ENCODE measurements at regions not wholly inside any gene's neighbourhood (a gene's known extent, or its start where the extent isn't known, plus 50 kb on each side); places are given as distances from the start of the nearest gene placed in this dataset.

- FAIRE-seq (no peak), DNase-seq (ENCODE audit: low read depth, low spot score) (no peak)
- peaks cover 3% of the 10 kb centered on the region in 2 experiments for H3K27me3 ChIP-seq (ENCODE audit: control insufficient read depth in 2 of 2, insufficient read depth in 2 of 2, low read length in 2 of 2)
- POLR2A ChIA-PET, result no interaction called here
- H3K4me3 ChIP-seq (replicated peaks in 1 of 3; ENCODE audit: insufficient read depth in 1 of 3, low read depth in 1 of 3, low read length in 3 of 3), result no peak overlapping the region
- TF ChIP-seq POLR2A (IDR thresholded peaks at IDR 0.05; ENCODE audit: low read depth, low read length), result no peak
- no peak for TF ChIP-seq MYC (IDR thresholded peaks at IDR 0.05; ENCODE audit: low read depth, low read length)
- no peak for TF ChIP-seq MAX (IDR thresholded peaks at IDR 0.05; ENCODE audit: insufficient read depth, insufficient read length)
- no peak for TF ChIP-seq FOS (IDR thresholded peaks at IDR 0.05; ENCODE audit: borderline replicate concordance, insufficient read depth, low read length)
- TF ChIP-seq EZH2 (IDR thresholded peaks at IDR 0.05; ENCODE audit: borderline replicate concordance, low read depth, low read length, severe bottlenecking), result no peak
- TF ChIP-seq CTCF (IDR thresholded peaks at IDR 0.05; ENCODE audit: extremely low read depth in 1 of 2, insufficient read depth in 1 of 2, low read depth in 1 of 2, low read length in 2 of 2), result no peak
- TF ChIP-seq POLR2AphosphoS5 (IDR thresholded peaks at IDR 0.05; ENCODE audit: insufficient read depth, low read depth, low read length), result no peak
- TF ChIP-seq GATA2 (IDR thresholded peaks at IDR 0.05; ENCODE audit: insufficient read depth, insufficient read length, low read depth, low read length), result no peak
- TF ChIP-seq JUN (IDR thresholded peaks at IDR 0.05; ENCODE audit: borderline replicate concordance, insufficient read depth, insufficient read length, low read depth), result no peak
- no peaks in the 10 kb centered on the region for H3K79me2 ChIP-seq (ENCODE audit: control insufficient read depth, insufficient read depth, low read length)
- no peaks in the 10 kb centered on the region for H3K9me3 ChIP-seq (replicated peaks; ENCODE audit: control insufficient read depth, insufficient read depth, low read length)
- H3K4me2 ChIP-seq (ENCODE audit: insufficient read depth, low read length), result no peak overlapping the region
- no peak overlapping the region for H2AFZ ChIP-seq (ENCODE audit: low read depth, low read length)
- no peak overlapping the region for H3K27ac ChIP-seq (ENCODE audit: insufficient read depth, low read depth, low read length)
- no peaks in the 10 kb centered on the region for H4K20me1 ChIP-seq (replicated peaks; ENCODE audit: control insufficient read depth, extremely low read depth, insufficient read depth, low read length)
- H3K4me1 ChIP-seq (ENCODE audit: control insufficient read depth, extremely low read depth, insufficient read depth, low read length), result peaks cover 4% of the 10 kb centered on the region
- intact Hi-C loops (cut with micrococcal nuclease), result loop anchor here (5.0 kb wide), 1 partner anchor 608 kb away; no protein-coding TSS in a partner anchor
- no peaks in the 10 kb centered on the region for H3K36me3 ChIP-seq (ENCODE audit: control insufficient read depth in 2 of 2, extremely low read depth in 1 of 2, insufficient read depth in 2 of 2, low read length in 2 of 2)
- dilution Hi-C loops (cut with MboI; ENCODE audit: extremely low pct_ligation_motif_present, low sequenced_read_pairs), result no loop called here
- H3K9me1 ChIP-seq (replicated peaks; ENCODE audit: control insufficient read depth, extremely low read depth, insufficient read depth, low read length), result no peaks in the 10 kb centered on the region
- no TSS peak for BruUV-seq (replicated peaks)
- H3K9ac ChIP-seq (replicated peaks; ENCODE audit: extremely low read depth, insufficient read depth, low read length), result no peak overlapping the region
- CTCF ChIA-PET, result no interaction called here
Measured at GRCh38 chr10:35884657-35885071, 242.6 kb upstream of the FZD8 start.

Measured in endothelial cell of umbilical vein (primary cell).